Frontal cortex (tissue), 3 donors: ENCODE measurements at regions not wholly inside any gene's neighbourhood (a gene's known extent, or its start where the extent isn't known, plus 50 kb on each side); places are given as distances from the start of the nearest gene placed in this dataset.

Experiments used
- DNase-seq, 2 donors: peaks; one replicate each; pipeline ENCODE4 v3.0.0; 2012; ENCODE audit warnings: low spot score in 2 of 2
- FAIRE-seq: peaks from 2 replicates; lab custom pipeline; 2012; peaks lifted over from hg19 to GRCh38; lab: Jason Lieb, UNC
- donor health status: control.
- donor health status: control.
- donor health status: control.

GRCh38 chr4:176843710-176844109 lies 51.0 kb upstream of the VEGFC start:
- DNase-seq (no peak), FAIRE-seq (no peak)

- FAIRE-seq: no peak
Measured at GRCh38 chr4:176844448-176844847, 51.7 kb upstream of the VEGFC start.

GRCh38 chr4:176845636-176846035 lies 52.9 kb upstream of the VEGFC start:
- no peak for FAIRE-seq
- DNase-seq: no peak

More at GRCh38 chr4:176844448-176844847, 51.7 kb upstream of the VEGFC start:
- DNase-seq: no peak

- FAIRE-seq: no peak
Measured at GRCh38 chr4:176849076-176849475, 56.4 kb upstream of the VEGFC start.

DNA sequence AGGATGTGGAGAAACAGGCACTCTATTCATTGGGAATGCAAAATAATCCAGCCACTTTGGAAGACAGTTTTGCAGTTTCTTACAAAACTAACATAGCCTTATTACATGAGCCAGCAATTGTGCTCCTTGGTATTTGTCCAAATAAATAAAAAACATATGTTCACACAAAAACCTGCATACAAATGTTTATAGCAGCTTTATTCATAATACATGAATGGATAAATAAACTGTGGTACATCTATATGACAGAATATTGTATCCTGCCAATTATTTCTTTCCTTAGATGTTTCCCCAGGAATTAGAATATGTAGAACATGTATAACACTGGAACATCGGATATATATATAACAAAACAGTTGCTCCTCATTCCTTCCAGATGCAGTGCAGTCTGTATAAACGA lies 57.7 kb upstream of the VEGFC start:
- no peak for DNase-seq
- no peak for FAIRE-seq

More at GRCh38 chr4:176849076-176849475, 56.4 kb upstream of the VEGFC start:
- no peak for DNase-seq

DNA sequence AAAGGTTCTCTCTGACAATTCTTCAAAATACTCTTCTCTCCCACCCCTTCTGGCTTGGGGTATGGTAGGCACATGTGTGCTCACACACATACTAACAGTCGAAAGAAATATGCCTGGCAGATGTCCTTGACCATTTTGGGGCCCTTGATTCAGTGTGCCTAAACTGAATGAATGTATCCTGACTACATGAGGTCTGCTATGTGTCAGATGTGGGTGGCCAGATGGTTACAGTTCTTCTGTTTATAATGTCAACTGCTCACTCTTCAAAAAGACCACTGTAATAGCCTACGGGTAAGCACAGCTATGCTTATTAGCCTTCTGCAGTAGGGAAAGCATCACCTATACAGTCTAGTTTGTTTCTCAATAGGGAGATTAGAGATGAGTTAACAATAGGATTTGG lies 63.7 kb upstream of the VEGFC start:
- no peak for FAIRE-seq
- DNase-seq: no peak

- FAIRE-seq (no peak), DNase-seq (no peak)
Measured at GRCh38 chr4:176858839-176859238, 66.1 kb upstream of the VEGFC start.

DNA sequence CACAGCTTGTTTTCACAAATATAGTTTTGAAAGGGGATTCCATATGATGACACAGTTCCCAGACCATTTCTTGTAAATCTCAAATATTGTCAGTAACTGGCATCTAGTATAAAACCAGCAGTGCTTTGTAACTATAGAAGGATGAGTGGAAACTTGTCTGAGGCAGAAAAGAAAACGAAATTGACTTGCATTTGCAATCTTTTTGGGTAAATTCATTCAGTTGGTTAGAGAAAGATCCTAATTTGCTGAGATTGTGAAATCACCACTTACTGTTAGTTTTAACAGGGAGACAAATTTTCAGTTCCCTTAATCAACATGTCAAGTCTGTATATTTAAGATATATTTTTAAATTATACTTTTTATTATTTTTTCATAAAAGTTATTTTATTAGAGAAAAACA lies 71.5 kb upstream of the VEGFC start:
- DNase-seq (no peak), FAIRE-seq (no peak)

GRCh38 chr4:176868676-176869075 lies 76.0 kb upstream of the VEGFC start:
- DNase-seq (no peak), FAIRE-seq (no peak)

- FAIRE-seq (no peak), DNase-seq (no peak)
Measured at GRCh38 chr4:176872461-176872860, 79.7 kb upstream of the VEGFC start.

DNA sequence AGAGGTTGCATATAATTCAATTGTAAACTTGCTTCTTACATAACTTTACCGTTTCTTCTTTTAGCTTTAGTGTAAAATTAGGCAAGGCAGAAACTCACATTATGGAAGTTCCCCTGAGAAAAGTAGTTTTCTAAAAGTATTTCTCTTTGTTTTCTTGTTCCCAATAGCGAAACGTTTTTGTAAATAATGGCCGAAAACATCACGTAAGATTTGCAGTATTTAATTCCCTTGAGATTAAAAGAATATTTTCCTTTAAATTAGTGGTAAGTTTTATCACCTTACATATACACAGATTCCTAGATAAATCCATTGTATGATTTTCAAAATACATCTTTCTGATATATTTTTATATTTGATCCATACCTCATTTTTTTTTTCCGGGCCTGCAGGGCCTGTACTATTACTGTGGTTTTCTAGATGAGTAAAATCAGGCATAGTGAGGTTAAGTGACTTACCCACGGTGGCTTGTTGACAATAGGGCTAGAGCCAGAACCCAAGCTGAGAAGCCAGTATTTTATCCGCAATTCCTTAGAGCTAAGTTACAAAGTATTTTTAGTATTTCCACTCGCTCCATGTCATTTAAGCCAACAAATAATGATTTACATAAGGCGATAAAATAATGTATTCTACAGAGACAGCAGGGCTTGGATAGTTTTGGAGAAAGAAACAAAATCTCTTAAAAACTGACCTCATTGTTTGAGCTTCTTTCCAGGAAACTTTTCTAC lies 82.2 kb upstream of the VEGFC start:
- no peak for FAIRE-seq
- no peak for DNase-seq

DNA sequence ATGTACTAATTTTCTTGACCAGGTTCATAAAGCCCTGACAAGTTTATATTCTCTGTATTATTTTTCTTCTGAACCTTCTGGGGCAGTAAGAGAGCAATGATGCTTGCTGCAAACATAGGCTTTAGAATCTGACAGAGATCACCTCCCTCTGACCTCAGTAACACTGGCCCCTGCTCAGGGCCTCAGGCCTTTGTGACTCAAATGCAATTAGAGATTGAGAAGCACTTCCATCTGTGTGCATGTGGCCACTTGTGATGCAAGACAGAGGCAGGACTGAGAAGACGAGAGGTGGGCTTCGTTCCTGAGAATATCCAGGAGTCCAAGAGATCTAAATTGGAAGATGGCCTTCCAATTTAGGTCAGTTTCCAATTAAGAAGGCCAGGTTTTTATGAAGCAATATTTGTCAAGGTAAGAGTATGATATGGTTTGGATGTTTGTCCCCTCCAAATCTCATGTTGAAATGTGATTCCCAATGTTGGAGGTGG lies 82.8 kb upstream of the VEGFC start:
- no peak for DNase-seq
- no peak for FAIRE-seq

GRCh38 chr4:176879380-176880116 lies 86.8 kb upstream of the VEGFC start:
- FAIRE-seq (no peak), DNase-seq (no peak)

GRCh38 chr4:176882206-176882605 lies 89.5 kb upstream of the VEGFC start:
- no peak for FAIRE-seq
- DNase-seq: no peak

GRCh38 chr4:176883108-176883550 lies 90.4 kb upstream of the VEGFC start:
- no peak for FAIRE-seq
- DNase-seq: no peak

GRCh38 chr4:176883681-176884418 lies 91.1 kb upstream of the VEGFC start:
- FAIRE-seq: no peak
- no peak for DNase-seq

DNA sequence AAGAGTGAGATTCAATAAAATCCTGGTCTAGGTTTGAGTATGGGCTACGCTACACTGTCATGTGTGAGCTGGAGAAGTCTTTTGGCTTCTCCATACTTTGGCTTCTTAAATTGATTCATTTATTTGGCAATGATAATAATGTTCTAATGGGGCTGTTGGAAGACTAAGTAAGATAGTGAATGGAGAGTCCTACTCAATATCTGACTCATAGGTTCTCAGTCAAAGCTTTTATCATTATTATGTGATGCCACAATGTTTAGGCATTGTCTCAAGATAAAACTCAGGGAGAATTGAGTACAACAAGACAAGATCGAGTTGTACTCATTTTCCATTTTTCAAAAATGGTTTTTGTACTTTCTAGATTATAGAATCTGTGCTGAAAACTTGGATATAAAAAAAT lies 92.5 kb upstream of the VEGFC start:
- no peak for FAIRE-seq
- DNase-seq: no peak

DNA sequence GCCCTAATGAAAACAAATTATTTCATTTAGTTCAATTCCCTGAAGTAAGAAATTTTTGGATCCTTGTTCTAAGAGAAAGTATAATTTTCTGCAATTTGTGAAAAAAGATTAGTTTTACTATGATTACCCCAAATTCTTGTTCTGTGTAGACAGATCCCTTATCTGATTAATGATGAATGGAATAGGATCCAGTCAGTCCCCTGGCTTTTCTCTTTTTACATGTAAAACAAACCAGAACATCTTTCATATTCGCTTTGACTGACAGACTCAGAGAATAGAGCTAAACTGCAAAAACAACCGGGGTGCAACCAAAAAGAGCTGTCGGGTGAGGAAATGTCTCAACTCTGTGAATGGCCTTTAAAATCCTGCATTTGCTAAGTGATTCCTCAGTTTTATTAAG lies 93.4 kb upstream of the VEGFC start:
- FAIRE-seq (no peak), DNase-seq (no peak)

- DNase-seq (no peak), FAIRE-seq (no peak)
Measured at GRCh38 chr4:176889776-176890175, 97.1 kb upstream of the VEGFC start.

DNA sequence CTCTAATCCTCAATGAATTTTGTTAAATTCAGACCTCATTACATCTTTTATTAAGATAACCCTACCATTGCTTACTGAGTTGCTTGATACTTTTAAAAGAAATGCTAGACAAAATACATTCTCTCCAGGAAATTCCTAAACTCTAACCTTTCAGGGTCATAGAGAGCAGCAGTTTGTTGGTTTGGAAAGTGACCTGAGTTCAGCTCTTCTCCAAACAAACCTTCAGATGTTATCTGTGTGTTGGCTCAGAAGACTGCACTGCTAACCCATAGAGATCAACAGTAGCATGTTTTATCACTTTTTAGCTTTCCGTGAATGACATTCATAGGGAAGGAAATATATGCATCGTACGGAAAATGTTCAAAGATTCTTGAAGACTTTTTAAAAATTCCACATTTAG lies 101.8 kb upstream of the VEGFC start:
- FAIRE-seq (no peak), DNase-seq (no peak)

GRCh38 chr4:176896211-176896610 lies 103.5 kb upstream of the VEGFC start:
- FAIRE-seq: no peak
- DNase-seq: no peak
